ENCODE measurements at regions not wholly inside any gene's neighbourhood (a gene's known extent, or its start where the extent isn't known, plus 50 kb on each side); places are given as distances from the start of the nearest gene placed in this dataset.
A peak's percentile ranks its signal among the peaks of the same experiment; 100 is the strongest.

- no peak overlapping the region for H3K4me2 ChIP-seq
- H4K20me1 ChIP-seq: no peaks in the 10 kb centered on the region
Observed at GRCh38 chr13:44106266-44107152, 226.8 kb downstream of the LACC1 start.

GRCh38 chr13:44107357-44108121, 227.8 kb downstream of the LACC1 start:
- H3K9ac ChIP-seq: no peak overlapping the region
- H3K27me3 ChIP-seq: no peaks in the 10 kb centered on the region
- no peaks in the 10 kb centered on the region for H3K4me1 ChIP-seq
- H3K9me3 ChIP-seq (replicated peaks in 1 of 11): peaks cover 0 to 3% (median 2%) of the 10 kb centered on the region in 11 experiments; a peak in 7 of 22 replicates
- H4K20me1 ChIP-seq: no peaks in the 10 kb centered on the region
- no peak overlapping the region for H3K4me2 ChIP-seq
- no peak for TF ChIP-seq Cebpa-rat (IDR thresholded peaks at IDR 0.05)
- no peak overlapping the region for H3K27ac ChIP-seq
- no peak overlapping the region for H3K4me3 ChIP-seq
- no peaks in the 10 kb centered on the region for H3K36me3 ChIP-seq

More at GRCh38 chr13:44106266-44107152, 226.8 kb downstream of the LACC1 start:
- Histone ChIP-seq H3K9me3 (replicated peaks in 1 of 11) (peaks cover 4 to 12% (median 8%) of the 10 kb centered on the region in 11 experiments; a peak in 12 of 22 replicates), H3K27me3 (no peaks in the 10 kb centered on the region), H3K4me1 (no peaks in the 10 kb centered on the region), H3K36me3 (no peaks in the 10 kb centered on the region), H3K4me3 (no peak overlapping the region), H3K27ac (no peak overlapping the region), H3K9ac (no peak overlapping the region)
- no peak for TF ChIP-seq Cebpa-rat (IDR thresholded peaks at IDR 0.05)

DNA sequence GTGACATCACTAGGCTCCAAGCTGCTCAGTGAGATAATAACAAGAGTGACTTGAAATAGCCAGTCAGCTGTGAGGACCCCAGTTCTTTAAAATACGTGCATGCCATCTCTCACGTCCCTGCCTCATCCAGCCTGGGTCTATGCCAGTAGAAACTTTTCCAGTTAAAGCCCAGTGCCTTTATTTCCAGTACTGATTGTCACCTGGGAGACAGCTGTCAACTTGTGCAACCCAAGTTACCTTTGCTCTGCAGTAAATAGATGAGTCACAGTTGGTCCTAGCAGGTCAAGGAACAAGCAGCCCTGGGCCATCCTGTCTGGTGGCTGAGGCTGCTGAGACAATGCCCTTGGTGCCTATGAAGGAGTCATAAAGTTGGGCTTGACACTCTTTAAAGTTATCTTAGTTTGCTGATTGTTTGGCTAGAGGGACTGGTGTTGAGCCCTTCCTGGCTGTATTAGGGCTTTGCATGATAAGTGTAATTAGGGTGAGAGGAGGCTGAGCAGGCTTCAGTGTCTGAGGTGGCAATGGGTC, 228.7 kb downstream of the LACC1 start:
- no peaks in the 10 kb centered on the region for H3K4me1 ChIP-seq
- H3K27ac ChIP-seq: no peak overlapping the region
- no peak overlapping the region for H3K4me2 ChIP-seq
- H3K4me3 ChIP-seq: no peak overlapping the region
- H3K36me3 ChIP-seq: no peaks in the 10 kb centered on the region
- no peaks in the 10 kb centered on the region for H3K9me3 ChIP-seq (replicated peaks in 1 of 11)
- H3K9ac ChIP-seq: no peak overlapping the region
- H3K27me3 ChIP-seq: no peaks in the 10 kb centered on the region
- no peaks in the 10 kb centered on the region for H4K20me1 ChIP-seq
- TF ChIP-seq Cebpa-rat (IDR thresholded peaks at IDR 0.05): no peak

- H3K4me3 ChIP-seq: no peak overlapping the region
- no peak for TF ChIP-seq Cebpa-rat (IDR thresholded peaks at IDR 0.05)
- H3K36me3 ChIP-seq: no peaks in the 10 kb centered on the region
- H3K4me1 ChIP-seq: peaks cover 0 to 4% (median 3%) of the 10 kb centered on the region in 10 experiments; a peak in 14 of 20 replicates
- H3K9me3 ChIP-seq (replicated peaks in 1 of 11): no peaks in the 10 kb centered on the region
- no peak overlapping the region for H3K27ac ChIP-seq
- H3K9ac ChIP-seq: no peak overlapping the region
- H3K4me2 ChIP-seq: no peak overlapping the region
- no peaks in the 10 kb centered on the region for H3K27me3 ChIP-seq
- no peaks in the 10 kb centered on the region for H4K20me1 ChIP-seq
Observed at GRCh38 chr13:44110091-44110621, 230.5 kb downstream of the LACC1 start.

DNA sequence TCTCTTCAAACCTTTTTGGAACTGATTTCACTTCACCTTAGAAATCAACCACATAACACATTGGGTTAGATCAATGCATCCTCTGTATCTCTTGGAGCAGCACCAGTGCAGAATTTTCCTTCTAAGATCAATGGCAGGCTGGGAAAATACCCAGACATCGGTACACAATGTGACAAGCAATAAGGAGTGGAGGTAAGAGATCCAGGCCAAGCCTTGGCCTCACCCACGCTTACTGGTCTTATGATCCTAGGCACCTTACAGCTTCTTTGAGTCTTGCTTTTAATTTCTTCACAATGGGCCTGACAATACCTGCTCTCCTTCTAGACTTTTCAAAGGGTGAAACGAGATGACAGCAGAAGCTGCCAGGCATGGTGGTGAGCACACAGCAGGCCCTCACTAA, 232.0 kb downstream of the LACC1 start:
- Histone ChIP-seq H3K9ac (no peak overlapping the region), H3K27ac (no peak overlapping the region)

DNA sequence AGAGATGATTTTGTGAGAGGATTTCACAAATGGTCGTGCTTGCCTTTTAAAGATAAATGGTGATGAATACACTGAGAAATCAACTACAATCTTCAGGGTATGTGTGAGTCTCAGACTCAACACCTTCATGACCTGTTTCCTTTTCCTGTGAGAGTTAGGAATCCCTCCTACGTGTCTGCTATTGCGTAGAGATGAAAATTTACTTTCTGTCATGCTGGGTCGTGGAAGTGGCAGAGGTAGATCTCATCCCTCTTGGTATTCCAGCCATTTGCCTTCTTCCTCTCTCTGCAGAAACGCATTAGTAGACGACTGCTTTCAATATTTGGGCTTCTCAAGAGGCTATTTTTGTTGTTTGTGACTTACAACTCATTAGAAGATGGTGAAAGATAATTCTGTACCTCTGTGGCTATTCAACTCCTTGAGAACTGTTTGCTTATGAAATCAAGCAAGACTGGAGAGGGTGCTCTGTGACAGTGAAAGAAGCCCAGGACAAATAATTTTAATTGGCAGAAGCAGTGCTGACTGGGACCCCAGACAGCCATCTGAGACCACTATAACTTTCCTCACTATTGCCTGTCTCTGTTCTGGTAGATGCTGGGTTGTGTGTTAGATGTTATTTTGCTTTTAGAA, 233.1 kb downstream of the LACC1 start:
- no peaks in the 10 kb centered on the region for H3K27me3 ChIP-seq
- peaks cover 25 to 31% (median 28%) of the 10 kb centered on the region in 10 experiments for H3K4me1 ChIP-seq
- H4K20me1 ChIP-seq: no peaks in the 10 kb centered on the region
- no peak overlapping the region; a peak in 1 of 22 replicates for H3K27ac ChIP-seq
- no peak overlapping the region for H3K9ac ChIP-seq
- no peaks in the 10 kb centered on the region for H3K36me3 ChIP-seq
- H3K4me3 ChIP-seq: no peak overlapping the region
- H3K9me3 ChIP-seq (replicated peaks in 1 of 11): no peaks in the 10 kb centered on the region
- no peak for TF ChIP-seq Cebpa-rat (IDR thresholded peaks at IDR 0.05)
- no peak overlapping the region for H3K4me2 ChIP-seq

More for the DNA sequence above, 232.0 kb downstream of the LACC1 start:
- no peak overlapping the region for H3K4me3 ChIP-seq
- no peaks in the 10 kb centered on the region for H3K27me3 ChIP-seq
- H3K9me3 ChIP-seq (replicated peaks in 1 of 11): no peaks in the 10 kb centered on the region
- H3K4me2 ChIP-seq: no peak overlapping the region
- no peak for TF ChIP-seq Cebpa-rat (IDR thresholded peaks at IDR 0.05)
- no peaks in the 10 kb centered on the region for H4K20me1 ChIP-seq
- peaks cover 14 to 20% (median 18%) of the 10 kb centered on the region in 10 experiments for H3K4me1 ChIP-seq
- H3K36me3 ChIP-seq: no peaks in the 10 kb centered on the region

- Histone ChIP-seq H3K27ac (peak overlapping the region; percentile 54 to 94 (median 70); a peak in 21 of 22 replicates), H3K27me3 (no peaks in the 10 kb centered on the region), H3K36me3 (no peaks in the 10 kb centered on the region), H3K9ac (peak overlapping the region; percentile 37 to 78 (median 65); a peak in 21 of 22 replicates), H3K9me3 (replicated peaks in 1 of 11) (no peaks in the 10 kb centered on the region), H3K4me2 (peak overlapping the region; percentile 76 to 97 (median 88)), H3K4me1 (peaks cover 43 to 55% (median 51%) of the 10 kb centered on the region in 10 experiments), H3K4me3 (peak overlapping the region in 9 of 10 experiments; percentile 8 to 42 (median 25); a peak in 11 of 20 replicates), H4K20me1 (no peaks in the 10 kb centered on the region)
- no peak; a peak in 1 of 22 replicates for TF ChIP-seq Cebpa-rat (IDR thresholded peaks at IDR 0.05)
Observed at GRCh38 chr13:44116562-44117332, 237.0 kb downstream of the LACC1 start.

- Histone ChIP-seq H3K27ac (peak overlapping the region; percentile 54 to 94 (median 70); a peak in 21 of 22 replicates), H3K4me3 (peak overlapping the region in 8 of 10 experiments; percentile 8 to 42 (median 25); a peak in 9 of 20 replicates)
Observed at GRCh38 chr13:44117351-44117750, 237.6 kb downstream of the LACC1 start.

More at GRCh38 chr13:44117351-44117750, 237.6 kb downstream of the LACC1 start:
- TF ChIP-seq Cebpa-rat (IDR thresholded peaks at IDR 0.05): no peak
- no peaks in the 10 kb centered on the region for H4K20me1 ChIP-seq
- H3K4me1 ChIP-seq: peaks cover 43 to 55% (median 51%) of the 10 kb centered on the region in 10 experiments
- no peaks in the 10 kb centered on the region for H3K36me3 ChIP-seq
- peak overlapping the region; percentile 37 to 78 (median 65); a peak in 20 of 22 replicates for H3K9ac ChIP-seq
- no peaks in the 10 kb centered on the region for H3K27me3 ChIP-seq
- H3K4me2 ChIP-seq: peak overlapping the region; percentile 76 to 97 (median 88)
- H3K9me3 ChIP-seq (replicated peaks in 1 of 11): peaks cover 0 to 2% (median 0%) of the 10 kb centered on the region in 11 experiments; a peak in 2 of 22 replicates
